Prostate gland (tissue), 2 donors: ENCODE measurements at regions not wholly inside any gene's neighbourhood (a gene's known extent, or its start where the extent isn't known, plus 50 kb on each side); places are given as distances from the start of the nearest gene placed in this dataset.

Experiments
- DNase-seq: peaks from one replicate; pipeline ENCODE4 v3.0.0-alpha.2; 2019; ENCODE audit warnings: low spot score
- H3K27ac ChIP-seq, 2 donors: fragments of 200-600 bp; sonication (generic); 2 replicates each; pipeline ENCODE4 v1.5.1; 2017 to 2019
- H3K27me3 ChIP-seq: fragments of 200-600 bp; sonication (generic); replicated peaks from 2 replicates; pipeline ENCODE4 v1.5.1; 2019; ENCODE audit not compliant: insufficient read depth
- H3K36me3 ChIP-seq, 2 donors: fragments of 200-600 bp; sonication (generic); 1 replicate in 1 of 2; 2 replicates in 1 of 2; pipeline versions ENCODE4 v1.5.1 to v1.8.1; 2017 to 2019
- H3K4me1 ChIP-seq: fragments of 200-600 bp; sonication (generic); replicated peaks from 2 replicates; pipeline ENCODE4 v1.5.1; 2019
- H3K4me3 ChIP-seq, 2 donors: fragments of 200-600 bp; sonication (generic); 2 replicates each; pipeline ENCODE4 v1.5.1; 2017 to 2019
- H3K9me3 ChIP-seq: fragments of 200-600 bp; sonication (generic); 2 replicates; pipeline ENCODE4 v1.5.1; 2017
- CTCF ChIP-seq, 4 experiments: fragments of 200-600 bp in 2 of 4; fragments of 450-650 bp in 2 of 4; sonication (generic) in 2 of 4; IDR thresholded peaks; 1 replicate in 3 of 4; 2 replicates in 1 of 4; pipeline ENCODE4 v1.5.1; 2016 to 2019; ENCODE audit warnings: antibody characterized with exemption in 4 of 4, mild to moderate bottlenecking in 2 of 4, moderate library complexity in 2 of 4
- POLR2A ChIP-seq: fragments of 450-650 bp; IDR thresholded peaks from one replicate; pipeline ENCODE4 v1.6.1; 2016; ENCODE audit warnings: antibody characterized with exemption, mild to moderate bottlenecking
- POLR2AphosphoS5 ChIP-seq: sonication (generic); formaldehyde crosslinking; IDR thresholded peaks from one replicate; pipeline ENCODE4 v1.6.1; 2017; ENCODE audit warnings: antibody characterized with exemption
- WGBS: methylation state at CpG from one replicate; pipeline ENCODE4 v1.1.5; 2018; 5-methylcytosine and 5-hydroxymethylcytosine counted together
- intact Hi-C: fragments of 100-400 bp; cut with DNase I; formaldehyde crosslinking; loops from one replicate; pipeline ENCODE4 v1.14.2; 2022

- WGBS = 79% methylated on average over 2 of the region's 2 CpGs
- H3K9me3 ChIP-seq = no peaks in the 10 kb centered on the region
- H3K27ac ChIP-seq = no peak overlapping the region
- no peaks in the 10 kb centered on the region for H3K27me3 ChIP-seq
- TF ChIP-seq POLR2A (no peak), POLR2AphosphoS5 (no peak), CTCF (IDR thresholded peaks at IDR 0.05) (no peak)
- H3K36me3 ChIP-seq = no peaks in the 10 kb centered on the region
- H3K4me1 ChIP-seq = no peaks in the 10 kb centered on the region
- DNase-seq = no peak
- H3K4me3 ChIP-seq = no peak overlapping the region
- intact Hi-C loops = no loop called here
Observed at GRCh38 chr1:70819231-70819630, 228.4 kb downstream of the PTGER3 start.

- H3K4me1 ChIP-seq = no peaks in the 10 kb centered on the region
- H3K9me3 ChIP-seq = no peaks in the 10 kb centered on the region
- H3K4me3 ChIP-seq = no peak overlapping the region
- no peak overlapping the region for H3K27ac ChIP-seq
- TF ChIP-seq POLR2A = no peak
- TF ChIP-seq POLR2AphosphoS5 = no peak
- no peak for TF ChIP-seq CTCF (IDR thresholded peaks at IDR 0.05)
- no peak for DNase-seq
- no peaks in the 10 kb centered on the region for H3K36me3 ChIP-seq
- intact Hi-C loops = no loop called here
- H3K27me3 ChIP-seq = no peaks in the 10 kb centered on the region
Observed at GRCh38 chr1:70819785-70820184, 227.8 kb downstream of the PTGER3 start.

- H3K27ac ChIP-seq = no peak overlapping the region
- intact Hi-C loops = no loop called here
- DNase-seq = no peak
- H3K36me3 ChIP-seq = no peaks in the 10 kb centered on the region
- no peak overlapping the region for H3K4me3 ChIP-seq
- TF ChIP-seq POLR2AphosphoS5 = no peak
- no peak for TF ChIP-seq POLR2A
- TF ChIP-seq CTCF (IDR thresholded peaks at IDR 0.05) = no peak
- H3K27me3 ChIP-seq = no peaks in the 10 kb centered on the region
- no peaks in the 10 kb centered on the region for H3K9me3 ChIP-seq
- H3K4me1 ChIP-seq = no peaks in the 10 kb centered on the region
Observed at GRCh38 chr1:70820396-70820795, 227.2 kb downstream of the PTGER3 start.

- no peaks in the 10 kb centered on the region for H3K9me3 ChIP-seq
- H3K27ac ChIP-seq = no peak overlapping the region
- H3K4me1 ChIP-seq = no peaks in the 10 kb centered on the region
- H3K36me3 ChIP-seq = no peaks in the 10 kb centered on the region
- DNase-seq = no peak
- H3K4me3 ChIP-seq = no peak overlapping the region
- TF ChIP-seq CTCF (IDR thresholded peaks at IDR 0.05) (no peak), POLR2A (no peak), POLR2AphosphoS5 (no peak)
- 61% methylated on average over 2 of the region's 2 CpGs for WGBS
- intact Hi-C loops = no loop called here
- H3K27me3 ChIP-seq = no peaks in the 10 kb centered on the region
Observed at GRCh38 chr1:70820995-70821394, 226.6 kb downstream of the PTGER3 start.

GRCh38 chr1:70826428-70826827 lies 221.2 kb downstream of the PTGER3 start:
- WGBS = 100% methylated on average over 3 of the region's 3 CpGs
- no peaks in the 10 kb centered on the region for H3K4me1 ChIP-seq
- H3K4me3 ChIP-seq = no peak overlapping the region
- intact Hi-C loops = no loop called here
- H3K9me3 ChIP-seq = no peaks in the 10 kb centered on the region
- no peak for TF ChIP-seq POLR2AphosphoS5
- TF ChIP-seq POLR2A = no peak
- no peak for TF ChIP-seq CTCF (IDR thresholded peaks at IDR 0.05)
- H3K27ac ChIP-seq = no peak overlapping the region
- DNase-seq = no peak
- H3K36me3 ChIP-seq = no peaks in the 10 kb centered on the region
- H3K27me3 ChIP-seq = no peaks in the 10 kb centered on the region
